HEK293 (cell line): ENCODE measurements at regions not wholly inside any gene's neighbourhood (a gene's known extent, or its start where the extent isn't known, plus 50 kb on each side); places are given as distances from the start of the nearest gene placed in this dataset.

Source experiments
- CTCF ChIP-seq: fragments of 450-650 bp; formaldehyde crosslinking; IDR thresholded peaks from 2 replicates; pipeline ENCODE4 v1.5.1; 2016; ENCODE audit warnings: missing biosample characterization, missing genetic modification characterization
- GLI2 ChIP-seq: fragments of 450-650 bp; formaldehyde crosslinking; IDR thresholded peaks from 2 replicates; pipeline ENCODE4; 2017; ENCODE audit warnings: missing biosample characterization, missing genetic modification characterization, low read depth, borderline replicate concordance
- REPIN1 ChIP-seq: fragments of 450-650 bp; formaldehyde crosslinking; IDR thresholded peaks from 2 replicates; pipeline ENCODE4 v1.5.1; 2017; ENCODE audit warnings: missing biosample characterization, missing genetic modification characterization, low read depth
- TCF7L2 ChIP-seq: IDR thresholded peaks from 2 replicates; pipeline ENCODE4 v1.6.1; 2011; ENCODE audit warnings: low read depth, mild to moderate bottlenecking, inconsistent platforms, low read length, moderate library complexity, borderline replicate concordance
- ZNF140 ChIP-seq: fragments of 450-650 bp; formaldehyde crosslinking; IDR thresholded peaks from 2 replicates; pipeline ENCODE4 v1.5.1; 2016; ENCODE audit warnings: missing biosample characterization, missing genetic modification characterization
- ZNF175 ChIP-seq: fragments of 450-650 bp; formaldehyde crosslinking; IDR thresholded peaks from 2 replicates; pipeline ENCODE4 v1.5.1; 2016; ENCODE audit warnings: missing biosample characterization, missing genetic modification characterization
- ZNF555 ChIP-seq: fragments of 450-650 bp; formaldehyde crosslinking; conservative IDR thresholded peaks from 2 replicates; pipeline ENCODE4 v1.5.1; 2017; ENCODE audit warnings: missing biosample characterization, mild to moderate bottlenecking, missing genetic modification characterization, inconsistent platforms
- ZNF692 ChIP-seq: fragments of 450-650 bp; formaldehyde crosslinking; IDR thresholded peaks from 2 replicates; pipeline ENCODE4 v1.5.1; 2016; ENCODE audit warnings: missing biosample characterization, missing genetic modification characterization
- TF ChIP-seq, protein P1 (sequence below): fragments of 450-650 bp; IDR thresholded peaks from 2 replicates; pipeline ENCODE4 v1.5.1; 2018; ENCODE audit warnings: missing biosample characterization, missing genetic modification characterization
- TF ChIP-seq, protein P2 (sequence below): fragments of 450-650 bp; formaldehyde crosslinking; IDR thresholded peaks from 2 replicates; pipeline ENCODE4 v1.5.1; 2016; ENCODE audit warnings: missing biosample characterization, missing genetic modification characterization, low read depth
- TF ChIP-seq, protein P3 (sequence below): fragments of 450-650 bp; formaldehyde crosslinking; IDR thresholded peaks from 2 replicates; pipeline ENCODE4 v1.5.1; 2016; ENCODE audit warnings: missing biosample characterization, missing genetic modification characterization, borderline replicate concordance

DNA sequence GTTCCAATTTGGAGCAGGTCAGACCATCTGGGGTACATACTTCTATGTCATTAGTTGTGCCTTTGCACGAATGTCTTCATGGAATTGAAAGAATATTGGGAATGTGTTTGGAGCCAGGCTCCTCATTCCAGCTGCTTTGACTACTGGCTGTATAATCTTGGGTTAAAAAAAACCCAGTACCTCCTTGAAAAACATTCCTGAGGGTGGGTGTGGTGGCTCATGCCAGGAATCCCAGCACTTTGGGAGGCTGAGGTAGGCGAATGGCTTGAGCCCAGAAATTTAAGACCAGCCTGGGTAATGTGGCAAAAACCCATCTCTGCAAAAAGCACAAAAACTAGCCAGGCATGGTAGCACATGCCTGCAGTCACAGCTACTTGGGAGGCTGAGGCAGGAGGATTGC lies 125.6 kb downstream of the TTC8 start:
- TF ChIP-seq, protein P1, sequence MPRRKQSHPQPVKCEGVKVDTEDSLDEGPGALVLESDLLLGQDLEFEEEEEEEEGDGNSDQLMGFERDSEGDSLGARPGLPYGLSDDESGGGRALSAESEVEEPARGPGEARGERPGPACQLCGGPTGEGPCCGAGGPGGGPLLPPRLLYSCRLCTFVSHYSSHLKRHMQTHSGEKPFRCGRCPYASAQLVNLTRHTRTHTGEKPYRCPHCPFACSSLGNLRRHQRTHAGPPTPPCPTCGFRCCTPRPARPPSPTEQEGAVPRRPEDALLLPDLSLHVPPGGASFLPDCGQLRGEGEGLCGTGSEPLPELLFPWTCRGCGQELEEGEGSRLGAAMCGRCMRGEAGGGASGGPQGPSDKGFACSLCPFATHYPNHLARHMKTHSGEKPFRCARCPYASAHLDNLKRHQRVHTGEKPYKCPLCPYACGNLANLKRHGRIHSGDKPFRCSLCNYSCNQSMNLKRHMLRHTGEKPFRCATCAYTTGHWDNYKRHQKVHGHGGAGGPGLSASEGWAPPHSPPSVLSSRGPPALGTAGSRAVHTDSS (tag by site-specific recombination), result no peak
- TF ChIP-seq CTCF (tag by site-specific recombination) (no peak), REPIN1 (tag by site-specific recombination) (no peak), ZNF140 (tag by site-specific recombination) (no peak), GLI2 (tag by site-specific recombination) (no peak), TCF7L2 (no peak), ZNF555 (no peak), ZNF175 (tag by site-specific recombination) (no peak), ZNF692 (tag by site-specific recombination) (no peak)
- TF ChIP-seq, protein P2, sequence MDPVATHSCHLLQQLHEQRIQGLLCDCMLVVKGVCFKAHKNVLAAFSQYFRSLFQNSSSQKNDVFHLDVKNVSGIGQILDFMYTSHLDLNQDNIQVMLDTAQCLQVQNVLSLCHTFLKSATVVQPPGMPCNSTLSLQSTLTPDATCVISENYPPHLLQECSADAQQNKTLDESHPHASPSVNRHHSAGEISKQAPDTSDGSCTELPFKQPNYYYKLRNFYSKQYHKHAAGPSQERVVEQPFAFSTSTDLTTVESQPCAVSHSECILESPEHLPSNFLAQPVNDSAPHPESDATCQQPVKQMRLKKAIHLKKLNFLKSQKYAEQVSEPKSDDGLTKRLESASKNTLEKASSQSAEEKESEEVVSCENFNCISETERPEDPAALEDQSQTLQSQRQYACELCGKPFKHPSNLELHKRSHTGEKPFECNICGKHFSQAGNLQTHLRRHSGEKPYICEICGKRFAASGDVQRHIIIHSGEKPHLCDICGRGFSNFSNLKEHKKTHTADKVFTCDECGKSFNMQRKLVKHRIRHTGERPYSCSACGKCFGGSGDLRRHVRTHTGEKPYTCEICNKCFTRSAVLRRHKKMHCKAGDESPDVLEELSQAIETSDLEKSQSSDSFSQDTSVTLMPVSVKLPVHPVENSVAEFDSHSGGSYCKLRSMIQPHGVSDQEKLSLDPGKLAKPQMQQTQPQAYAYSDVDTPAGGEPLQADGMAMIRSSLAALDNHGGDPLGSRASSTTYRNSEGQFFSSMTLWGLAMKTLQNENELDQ, result no peak
- TF ChIP-seq, protein P3, sequence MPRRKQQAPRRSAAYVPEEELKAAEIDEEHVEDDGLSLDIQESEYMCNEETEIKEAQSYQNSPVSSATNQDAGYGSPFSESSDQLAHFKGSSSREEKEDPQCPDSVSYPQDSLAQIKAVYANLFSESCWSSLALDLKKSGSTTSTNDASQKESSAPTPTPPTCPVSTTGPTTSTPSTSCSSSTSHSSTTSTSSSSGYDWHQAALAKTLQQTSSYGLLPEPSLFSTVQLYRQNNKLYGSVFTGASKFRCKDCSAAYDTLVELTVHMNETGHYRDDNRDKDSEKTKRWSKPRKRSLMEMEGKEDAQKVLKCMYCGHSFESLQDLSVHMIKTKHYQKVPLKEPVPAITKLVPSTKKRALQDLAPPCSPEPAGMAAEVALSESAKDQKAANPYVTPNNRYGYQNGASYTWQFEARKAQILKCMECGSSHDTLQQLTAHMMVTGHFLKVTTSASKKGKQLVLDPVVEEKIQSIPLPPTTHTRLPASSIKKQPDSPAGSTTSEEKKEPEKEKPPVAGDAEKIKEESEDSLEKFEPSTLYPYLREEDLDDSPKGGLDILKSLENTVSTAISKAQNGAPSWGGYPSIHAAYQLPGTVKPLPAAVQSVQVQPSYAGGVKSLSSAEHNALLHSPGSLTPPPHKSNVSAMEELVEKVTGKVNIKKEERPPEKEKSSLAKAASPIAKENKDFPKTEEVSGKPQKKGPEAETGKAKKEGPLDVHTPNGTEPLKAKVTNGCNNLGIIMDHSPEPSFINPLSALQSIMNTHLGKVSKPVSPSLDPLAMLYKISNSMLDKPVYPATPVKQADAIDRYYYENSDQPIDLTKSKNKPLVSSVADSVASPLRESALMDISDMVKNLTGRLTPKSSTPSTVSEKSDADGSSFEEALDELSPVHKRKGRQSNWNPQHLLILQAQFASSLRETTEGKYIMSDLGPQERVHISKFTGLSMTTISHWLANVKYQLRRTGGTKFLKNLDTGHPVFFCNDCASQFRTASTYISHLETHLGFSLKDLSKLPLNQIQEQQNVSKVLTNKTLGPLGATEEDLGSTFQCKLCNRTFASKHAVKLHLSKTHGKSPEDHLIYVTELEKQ (tag by site-specific recombination), result no peak
